HEK293 (cell line): ENCODE measurements at regions not wholly inside any gene's neighbourhood (a gene's known extent, or its start where the extent isn't known, plus 50 kb on each side); places are given as distances from the start of the nearest gene placed in this dataset.

Source experiments
- BCL11A ChIP-seq: fragments of 450-650 bp; formaldehyde crosslinking; IDR thresholded peaks from 2 replicates; pipeline ENCODE4 v1.5.1; 2016; ENCODE audit warnings: low read depth, missing biosample characterization, missing genetic modification characterization
- CTCF ChIP-seq: fragments of 450-650 bp; formaldehyde crosslinking; IDR thresholded peaks from 2 replicates; pipeline ENCODE4 v1.5.1; 2016; ENCODE audit warnings: missing biosample characterization, missing genetic modification characterization
- KLF16 ChIP-seq: fragments of 450-650 bp; formaldehyde crosslinking; IDR thresholded peaks from 2 replicates; pipeline ENCODE4 v1.5.1; 2017; ENCODE audit warnings: missing biosample characterization, missing genetic modification characterization
- TCF7L2 ChIP-seq: IDR thresholded peaks from 2 replicates; pipeline ENCODE4 v1.6.1; 2011; ENCODE audit warnings: low read depth, mild to moderate bottlenecking, inconsistent platforms, low read length, moderate library complexity, borderline replicate concordance
- ZBTB8A ChIP-seq: fragments of 450-650 bp; formaldehyde crosslinking; IDR thresholded peaks from 2 replicates; pipeline ENCODE4 v1.5.1; 2016; ENCODE audit warnings: missing biosample characterization, missing genetic modification characterization
- ZNF23 ChIP-seq: fragments of 450-650 bp; formaldehyde crosslinking; IDR thresholded peaks from 2 replicates; pipeline ENCODE4 v1.5.1; 2016; ENCODE audit warnings: missing biosample characterization, missing genetic modification characterization, borderline replicate concordance
- ZNF26 ChIP-seq: fragments of 450-650 bp; formaldehyde crosslinking; IDR thresholded peaks from 2 replicates; pipeline ENCODE4 v1.5.1; 2016; ENCODE audit warnings: missing biosample characterization, missing genetic modification characterization
- ZNF391 ChIP-seq: fragments of 450-650 bp; formaldehyde crosslinking; IDR thresholded peaks from 2 replicates; pipeline ENCODE4 v1.5.1; 2016; ENCODE audit warnings: low read depth, missing biosample characterization, missing genetic modification characterization, borderline replicate concordance
- ZNF692 ChIP-seq: fragments of 450-650 bp; formaldehyde crosslinking; IDR thresholded peaks from 2 replicates; pipeline ENCODE4 v1.5.1; 2016; ENCODE audit warnings: missing biosample characterization, missing genetic modification characterization
- ZNF747 ChIP-seq: fragments of 450-650 bp; formaldehyde crosslinking; IDR thresholded peaks from 2 replicates; pipeline ENCODE4 v1.5.1; 2016; ENCODE audit warnings: missing biosample characterization, missing genetic modification characterization

GRCh38 chr17:69711541-69711940, 297.0 kb downstream of the MAP2K6 start:
- TF ChIP-seq ZNF23 (tag by site-specific recombination) (no peak), ZNF26 (tag by site-specific recombination) (no peak), CTCF (tag by site-specific recombination) (no peak), KLF16 (tag by site-specific recombination) (no peak), BCL11A (tag by site-specific recombination) (no peak), ZNF692 (tag by site-specific recombination) (no peak), ZBTB8A (tag by site-specific recombination) (no peak), TCF7L2 (no peak), ZNF747 (tag by site-specific recombination) (no peak), ZNF391 (tag by site-specific recombination) (no peak)
